ENCODE measurements at regions not wholly inside any gene's neighbourhood (a gene's known extent, or its start where the extent isn't known, plus 50 kb on each side); places are given as distances from the start of the nearest gene placed in this dataset.
A peak's percentile ranks its signal among the peaks of the same experiment; 100 is the strongest.

GRCh38 chr13:24624363-24624762 is 55.8 kb upstream of the ATP12A start:
- peaks cover 52 to 54% of the 10 kb centered on the region in 2 donors for H3K4me1 Mint-ChIP-seq (ENCODE audit: low read depth in 2 of 2)
- H3K9me3 Mint-ChIP-seq, result peaks cover 2% of the 10 kb centered on the region
- H3K4me3 Mint-ChIP-seq, result peak overlapping the region; percentile 77

GRCh38 chr13:24624801-24625231 is 55.4 kb upstream of the ATP12A start:
- H3K27ac Mint-ChIP-seq, result peak overlapping the region; percentile 95 to 96
- peaks cover 52 to 54% of the 10 kb centered on the region in 2 donors for H3K4me1 Mint-ChIP-seq (ENCODE audit: low read depth in 2 of 2)
- no peaks in the 10 kb centered on the region for H3K36me3 Mint-ChIP-seq
- H3K9me3 Mint-ChIP-seq, result peaks cover 2% of the 10 kb centered on the region
- no peak for ATAC-seq
- H3K27me3 Mint-ChIP-seq, result no peaks in the 10 kb centered on the region
- H3K4me3 Mint-ChIP-seq, result peak overlapping the region; percentile 77
- DNase-seq (ENCODE audit: low spot score), result no peak

More at GRCh38 chr13:24624363-24624762, 55.8 kb upstream of the ATP12A start:
- Mint-ChIP-seq H3K27ac (peak overlapping the region; percentile 95 to 96), H3K36me3 (no peaks in the 10 kb centered on the region), H3K27me3 (no peaks in the 10 kb centered on the region)
- ATAC-seq (no peak), DNase-seq (ENCODE audit: low spot score) (no peak)

GRCh38 chr13:24625331-24625731 is 54.9 kb upstream of the ATP12A start:
- DNase-seq (ENCODE audit: low spot score), result no peak
- peaks cover 2% of the 10 kb centered on the region for H3K9me3 Mint-ChIP-seq
- peak overlapping the region; percentile 77 for H3K4me3 Mint-ChIP-seq
- peaks cover 53 to 54% of the 10 kb centered on the region in 2 donors for H3K4me1 Mint-ChIP-seq (ENCODE audit: low read depth in 2 of 2)
- no peaks in the 10 kb centered on the region for H3K36me3 Mint-ChIP-seq
- H3K27ac Mint-ChIP-seq, result peak overlapping the region; percentile 95 to 96
- ATAC-seq, result peak in 1 of 2 donors; percentile 20
- no peaks in the 10 kb centered on the region for H3K27me3 Mint-ChIP-seq

GRCh38 chr13:24625870-24626849 is 54.0 kb upstream of the ATP12A start:
- H3K9me3 Mint-ChIP-seq, result peaks cover 8% of the 10 kb centered on the region
- DNase-seq (ENCODE audit: low spot score) (peak; percentile 88), ATAC-seq (peak; percentile 92 to 94)
- H3K4me1 Mint-ChIP-seq (ENCODE audit: low read depth in 2 of 2), result peaks cover 58 to 60% of the 10 kb centered on the region in 2 donors
- H3K4me3 Mint-ChIP-seq, result peak overlapping the region; percentile 77
- H3K27me3 Mint-ChIP-seq, result no peaks in the 10 kb centered on the region
- H3K27ac Mint-ChIP-seq, result peak overlapping the region; percentile 95 to 96
- no peaks in the 10 kb centered on the region for H3K36me3 Mint-ChIP-seq

GRCh38 chr13:24627090-24627714 is 53.0 kb upstream of the ATP12A start:
- Mint-ChIP-seq H3K4me1 (ENCODE audit: low read depth in 2 of 2) (peaks cover 58 to 61% of the 10 kb centered on the region in 2 donors), H3K4me3 (peak overlapping the region; percentile 77), H3K27ac (peak overlapping the region; percentile 95 to 96), H3K9me3 (peaks cover 8% of the 10 kb centered on the region), H3K27me3 (no peaks in the 10 kb centered on the region), H3K36me3 (no peaks in the 10 kb centered on the region)
- ATAC-seq (no peak), DNase-seq (ENCODE audit: low spot score) (no peak)

GRCh38 chr13:24627946-24628345 is 52.3 kb upstream of the ATP12A start:
- peaks cover 8% of the 10 kb centered on the region for H3K9me3 Mint-ChIP-seq
- H3K27ac Mint-ChIP-seq, result peak overlapping the region; percentile 15 to 88
- H3K27me3 Mint-ChIP-seq, result no peaks in the 10 kb centered on the region
- peak overlapping the region; percentile 6 for H3K4me3 Mint-ChIP-seq
- H3K4me1 Mint-ChIP-seq (ENCODE audit: low read depth in 2 of 2), result peaks cover 62% of the 10 kb centered on the region in 2 donors
- ATAC-seq, result no peak
- no peak for DNase-seq (ENCODE audit: low spot score)
- H3K36me3 Mint-ChIP-seq, result no peaks in the 10 kb centered on the region

GRCh38 chr13:24629320-24629719 is 50.9 kb upstream of the ATP12A start:
- ATAC-seq (no peak), DNase-seq (ENCODE audit: low spot score) (no peak)
- peaks cover 62% of the 10 kb centered on the region in 2 donors for H3K4me1 Mint-ChIP-seq (ENCODE audit: low read depth in 2 of 2)
- H3K27ac Mint-ChIP-seq, result peak overlapping the region; percentile 15 to 88
- H3K36me3 Mint-ChIP-seq, result no peaks in the 10 kb centered on the region
- no peaks in the 10 kb centered on the region for H3K27me3 Mint-ChIP-seq
- H3K4me3 Mint-ChIP-seq, result no peak overlapping the region
- H3K9me3 Mint-ChIP-seq, result peaks cover 8% of the 10 kb centered on the region

GRCh38 chr13:24630121-24630520 is 50.1 kb upstream of the ATP12A start:
- Mint-ChIP-seq H3K27me3 (no peaks in the 10 kb centered on the region), H3K36me3 (no peaks in the 10 kb centered on the region), H3K4me1 (ENCODE audit: low read depth in 2 of 2) (peaks cover 54 to 55% of the 10 kb centered on the region in 2 donors), H3K4me3 (no peak overlapping the region), H3K27ac (peak overlapping the region in 1 of 2 donors; percentile 88), H3K9me3 (peaks cover 8% of the 10 kb centered on the region)
- ATAC-seq (no peak), DNase-seq (ENCODE audit: low spot score) (no peak)
